Keratinocyte (primary cell): ENCODE measurements at regions not wholly inside any gene's neighbourhood (a gene's known extent, or its start where the extent isn't known, plus 50 kb on each side); places are given as distances from the start of the nearest gene placed in this dataset.

ENCODE experiments used
- DNase-seq: peaks from one replicate; pipeline ENCODE4 v3.0.0-alpha.2; 2011; ENCODE audit warnings: low read depth, missing footprints, low spot score
- FAIRE-seq: peaks from 2 replicates; lab custom pipeline; 2011; peaks lifted over from hg19 to GRCh38; lab: Jason Lieb, UNC
- H2AFZ ChIP-seq: 2 replicates; pipeline ENCODE4 v1.6.0; 2012; ENCODE audit warnings: low read length, control low read depth, inconsistent platforms; ENCODE audit not compliant: control insufficient read depth
- H3K27ac ChIP-seq: 2 replicates; pipeline ENCODE4 v1.5.1; 2011; ENCODE audit warnings: low read length; ENCODE audit not compliant: control insufficient read depth, insufficient read depth
- H3K27me3 ChIP-seq: 3 replicates; pipeline ENCODE4 v1.6.0; 2011; ENCODE audit warnings: low read length; ENCODE audit not compliant: control insufficient read depth, insufficient read depth; ENCODE audit errors: extremely low read depth
- H3K36me3 ChIP-seq, 2 experiments: 2 replicates in 1 of 2; 3 replicates in 1 of 2; pipeline ENCODE4 v1.5.1; 2011; ENCODE audit warnings: low read length in 2 of 2, mild to moderate bottlenecking in 1 of 2; ENCODE audit not compliant: control insufficient read depth in 2 of 2, insufficient read depth in 2 of 2; ENCODE audit errors: extremely low read depth in 1 of 2
- H3K4me1 ChIP-seq: 3 replicates; pipeline ENCODE4 v1.5.1; 2011; ENCODE audit warnings: low read length; ENCODE audit not compliant: control insufficient read depth, insufficient read depth; ENCODE audit errors: extremely low read depth
- H3K4me2 ChIP-seq: 3 replicates; pipeline ENCODE4 v1.6.0; 2011; ENCODE audit warnings: low read depth, low read length; ENCODE audit not compliant: control insufficient read depth, insufficient read depth; ENCODE audit errors: extremely low read depth
- H3K4me3 ChIP-seq, 3 experiments: fragments of 200-600 bp in 1 of 3; sonication (generic) in 1 of 3; 2 replicates in 2 of 3; 3 replicates in 1 of 3; pipeline ENCODE4 v1.5.1; 2011 to 2016; ENCODE audit warnings: low read length in 3 of 3, mild to moderate bottlenecking in 3 of 3, control low read depth in 2 of 3, inconsistent platforms in 1 of 3, low read depth in 1 of 3, mixed read lengths in 1 of 3, mixed run types in 1 of 3, moderate library complexity in 1 of 3; ENCODE audit not compliant: control insufficient read depth in 2 of 3, insufficient read depth in 2 of 3; ENCODE audit errors: extremely low read depth in 1 of 3
- H3K79me2 ChIP-seq: 2 replicates; pipeline ENCODE4 v1.6.0; 2012; ENCODE audit warnings: low read length; ENCODE audit not compliant: control insufficient read depth, insufficient read depth
- H3K9ac ChIP-seq: 3 replicates; pipeline ENCODE4 v1.6.0; 2011; ENCODE audit warnings: low read length; ENCODE audit not compliant: control insufficient read depth, insufficient read depth; ENCODE audit errors: extremely low read depth
- H3K9me1 ChIP-seq: 3 replicates; pipeline ENCODE4 v1.6.0; 2011; ENCODE audit warnings: low read length; ENCODE audit not compliant: control insufficient read depth, insufficient read depth; ENCODE audit errors: extremely low read depth
- H3K9me3 ChIP-seq: 2 replicates; pipeline ENCODE4 v1.5.1; 2012; ENCODE audit warnings: low read depth, low read length; ENCODE audit not compliant: control insufficient read depth
- H4K20me1 ChIP-seq: 3 replicates; pipeline ENCODE4 v1.6.0; 2011; ENCODE audit warnings: low read length; ENCODE audit not compliant: control insufficient read depth, insufficient read depth; ENCODE audit errors: extremely low read depth
- CTCF ChIP-seq, 3 experiments: IDR thresholded peaks in 1 of 3; conservative IDR thresholded peaks in 1 of 3; optimal IDR thresholded peaks in 1 of 3; 2 replicates in 2 of 3; 3 replicates in 1 of 3; pipeline versions ENCODE3 to v1.5.1; 2011; ENCODE audit warnings: low read length in 3 of 3, mild to moderate bottlenecking in 3 of 3, moderate library complexity in 2 of 3, control low read depth in 1 of 3, inconsistent platforms in 1 of 3; ENCODE audit not compliant: insufficient read depth in 2 of 3; ENCODE audit errors: extremely low read depth in 1 of 3
- EZH2 ChIP-seq: IDR thresholded peaks from one replicate; pipeline ENCODE4 v1.6.1; 2012; ENCODE audit warnings: inconsistent platforms, mild to moderate bottlenecking, low read length, moderate library complexity
- dilution Hi-C: fragments of 300-500 bp; cut with MboI; formaldehyde crosslinking; loops from one replicate; pipeline ENCODE4 v1.7.0; 2020; ENCODE audit warnings: low sequenced_read_pairs; ENCODE audit not compliant: extremely low pct_ligation_motif_present

GRCh38 chr12:5203720-5204119, 160.0 kb downstream of the KCNA5 start:
- Histone ChIP-seq H3K4me3 (no peak overlapping the region), H3K9ac (no peak overlapping the region), H3K4me1 (no peaks in the 10 kb centered on the region), H2AFZ (no peak overlapping the region), H3K27ac (no peak overlapping the region), H4K20me1 (no peaks in the 10 kb centered on the region), H3K36me3 (no peaks in the 10 kb centered on the region), H3K79me2 (no peaks in the 10 kb centered on the region), H3K9me1 (no peaks in the 10 kb centered on the region), H3K9me3 (no peaks in the 10 kb centered on the region), H3K4me2 (no peak overlapping the region), H3K27me3 (peaks cover 6% of the 10 kb centered on the region)
- no peak for DNase-seq
- TF ChIP-seq EZH2 (no peak), CTCF (optimal IDR thresholded peaks at IDR 0.05 in 1 of 3, IDR thresholded peaks at IDR 0.05 in 1 of 3, conservative IDR thresholded peaks at IDR 0.05 in 1 of 3; ENCODE audit: extremely low read depth in 1 of 3, insufficient read depth in 2 of 3, low read length in 3 of 3) (no peak)
- dilution Hi-C loops = no loop called here
- FAIRE-seq = no peak

DNA sequence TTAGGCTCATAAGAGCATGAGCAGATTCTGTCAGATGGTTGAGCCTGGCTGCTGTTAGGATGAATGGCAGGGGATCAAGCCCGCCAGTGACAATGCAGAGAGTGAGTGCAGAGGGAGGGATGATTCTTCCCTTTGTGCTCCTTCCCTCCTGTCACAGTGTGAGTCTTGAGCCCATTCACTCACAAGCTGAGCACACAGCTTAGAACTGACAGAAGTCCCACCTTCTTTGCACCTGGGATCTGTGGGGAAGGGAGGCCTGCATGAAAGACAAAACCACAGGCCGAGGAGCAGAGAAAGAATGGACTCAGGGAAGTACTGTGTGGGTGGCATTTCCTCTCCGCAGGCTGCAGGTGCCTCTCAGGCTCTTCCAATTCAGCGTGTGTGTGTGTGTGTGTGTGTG, 160.6 kb downstream of the KCNA5 start:
- Histone ChIP-seq H3K9ac (no peak overlapping the region), H3K9me1 (no peaks in the 10 kb centered on the region), H3K79me2 (no peaks in the 10 kb centered on the region), H3K4me2 (no peak overlapping the region), H4K20me1 (no peaks in the 10 kb centered on the region), H3K9me3 (no peaks in the 10 kb centered on the region), H3K4me3 (no peak overlapping the region), H3K27me3 (peaks cover 6% of the 10 kb centered on the region), H3K36me3 (no peaks in the 10 kb centered on the region), H3K4me1 (no peaks in the 10 kb centered on the region), H2AFZ (no peak overlapping the region), H3K27ac (no peak overlapping the region)
- TF ChIP-seq EZH2 = no peak
- TF ChIP-seq CTCF (optimal IDR thresholded peaks at IDR 0.05 in 1 of 3, IDR thresholded peaks at IDR 0.05 in 1 of 3, conservative IDR thresholded peaks at IDR 0.05 in 1 of 3; ENCODE audit: extremely low read depth in 1 of 3, insufficient read depth in 2 of 3, low read length in 3 of 3) = no peak
- FAIRE-seq (no peak), DNase-seq (no peak)
- dilution Hi-C loops = no loop called here
